Keratinocyte (primary cell): ENCODE measurements at regions not wholly inside any gene's neighbourhood (a gene's known extent, or its start where the extent isn't known, plus 50 kb on each side); places are given as distances from the start of the nearest gene placed in this dataset.

Experiments used
- DNase-seq: peaks from one replicate; pipeline ENCODE4 v3.0.0-alpha.2; 2011; ENCODE audit warnings: low read depth, missing footprints, low spot score
- FAIRE-seq: peaks from 2 replicates; lab custom pipeline; 2011; peaks lifted over from hg19 to GRCh38; lab: Jason Lieb, UNC
- H2AFZ ChIP-seq: 2 replicates; pipeline ENCODE4 v1.6.0; 2012; ENCODE audit warnings: low read length, control low read depth, inconsistent platforms; ENCODE audit not compliant: control insufficient read depth
- H3K27ac ChIP-seq: 2 replicates; pipeline ENCODE4 v1.5.1; 2011; ENCODE audit warnings: low read length; ENCODE audit not compliant: control insufficient read depth, insufficient read depth
- H3K27me3 ChIP-seq: 3 replicates; pipeline ENCODE4 v1.6.0; 2011; ENCODE audit warnings: low read length; ENCODE audit not compliant: control insufficient read depth, insufficient read depth; ENCODE audit errors: extremely low read depth
- H3K36me3 ChIP-seq, 2 experiments: 2 replicates in 1 of 2; 3 replicates in 1 of 2; pipeline ENCODE4 v1.5.1; 2011; ENCODE audit warnings: low read length in 2 of 2, mild to moderate bottlenecking in 1 of 2; ENCODE audit not compliant: control insufficient read depth in 2 of 2, insufficient read depth in 2 of 2; ENCODE audit errors: extremely low read depth in 1 of 2
- H3K4me1 ChIP-seq: 3 replicates; pipeline ENCODE4 v1.5.1; 2011; ENCODE audit warnings: low read length; ENCODE audit not compliant: control insufficient read depth, insufficient read depth; ENCODE audit errors: extremely low read depth
- H3K4me2 ChIP-seq: 3 replicates; pipeline ENCODE4 v1.6.0; 2011; ENCODE audit warnings: low read depth, low read length; ENCODE audit not compliant: control insufficient read depth, insufficient read depth; ENCODE audit errors: extremely low read depth
- H3K4me3 ChIP-seq, 3 experiments: fragments of 200-600 bp in 1 of 3; sonication (generic) in 1 of 3; 2 replicates in 2 of 3; 3 replicates in 1 of 3; pipeline ENCODE4 v1.5.1; 2011 to 2016; ENCODE audit warnings: low read length in 3 of 3, mild to moderate bottlenecking in 3 of 3, control low read depth in 2 of 3, inconsistent platforms in 1 of 3, low read depth in 1 of 3, mixed read lengths in 1 of 3, mixed run types in 1 of 3, moderate library complexity in 1 of 3; ENCODE audit not compliant: control insufficient read depth in 2 of 3, insufficient read depth in 2 of 3; ENCODE audit errors: extremely low read depth in 1 of 3
- H3K79me2 ChIP-seq: 2 replicates; pipeline ENCODE4 v1.6.0; 2012; ENCODE audit warnings: low read length; ENCODE audit not compliant: control insufficient read depth, insufficient read depth
- H3K9ac ChIP-seq: 3 replicates; pipeline ENCODE4 v1.6.0; 2011; ENCODE audit warnings: low read length; ENCODE audit not compliant: control insufficient read depth, insufficient read depth; ENCODE audit errors: extremely low read depth
- H3K9me1 ChIP-seq: 3 replicates; pipeline ENCODE4 v1.6.0; 2011; ENCODE audit warnings: low read length; ENCODE audit not compliant: control insufficient read depth, insufficient read depth; ENCODE audit errors: extremely low read depth
- H3K9me3 ChIP-seq: 2 replicates; pipeline ENCODE4 v1.5.1; 2012; ENCODE audit warnings: low read depth, low read length; ENCODE audit not compliant: control insufficient read depth
- H4K20me1 ChIP-seq: 3 replicates; pipeline ENCODE4 v1.6.0; 2011; ENCODE audit warnings: low read length; ENCODE audit not compliant: control insufficient read depth, insufficient read depth; ENCODE audit errors: extremely low read depth
- EZH2 ChIP-seq: IDR thresholded peaks from one replicate; pipeline ENCODE4 v1.6.1; 2012; ENCODE audit warnings: inconsistent platforms, mild to moderate bottlenecking, low read length, moderate library complexity
- dilution Hi-C: fragments of 300-500 bp; cut with MboI; formaldehyde crosslinking; loops from one replicate; pipeline ENCODE4 v1.7.0; 2020; ENCODE audit warnings: low sequenced_read_pairs; ENCODE audit not compliant: extremely low pct_ligation_motif_present
- TF ChIP-seq, protein P1 (sequence below), 3 experiments: IDR thresholded peaks in 1 of 3; conservative IDR thresholded peaks in 1 of 3; optimal IDR thresholded peaks in 1 of 3; 2 replicates in 2 of 3; 3 replicates in 1 of 3; pipeline versions ENCODE3 to v1.5.1; 2011; ENCODE audit warnings: low read length in 3 of 3, mild to moderate bottlenecking in 3 of 3, moderate library complexity in 2 of 3, control low read depth in 1 of 3, inconsistent platforms in 1 of 3; ENCODE audit not compliant: insufficient read depth in 2 of 3; ENCODE audit errors: extremely low read depth in 1 of 3

GRCh38 chr12:126469211-126469610, 1404.0 kb downstream of the AACS start:
- dilution Hi-C loops, result no loop called here

GRCh38 chr12:126474703-126475102, 1409.5 kb downstream of the AACS start:
- no peak for DNase-seq
- peaks cover 4% of the 10 kb centered on the region for H3K9me3 ChIP-seq
- no peaks in the 10 kb centered on the region for H3K36me3 ChIP-seq
- FAIRE-seq, result no peak
- no peaks in the 10 kb centered on the region for H3K4me1 ChIP-seq
- dilution Hi-C loops, result no loop called here
- no peak overlapping the region for H3K9ac ChIP-seq
- no peaks in the 10 kb centered on the region for H3K9me1 ChIP-seq
- H3K27me3 ChIP-seq, result no peaks in the 10 kb centered on the region
- H3K79me2 ChIP-seq, result no peaks in the 10 kb centered on the region
- H3K4me3 ChIP-seq, result no peak overlapping the region
- H2AFZ ChIP-seq, result no peak overlapping the region
- no peak overlapping the region for H3K27ac ChIP-seq
- H4K20me1 ChIP-seq, result no peaks in the 10 kb centered on the region
- no peak for TF ChIP-seq EZH2
- TF ChIP-seq, protein P1, sequence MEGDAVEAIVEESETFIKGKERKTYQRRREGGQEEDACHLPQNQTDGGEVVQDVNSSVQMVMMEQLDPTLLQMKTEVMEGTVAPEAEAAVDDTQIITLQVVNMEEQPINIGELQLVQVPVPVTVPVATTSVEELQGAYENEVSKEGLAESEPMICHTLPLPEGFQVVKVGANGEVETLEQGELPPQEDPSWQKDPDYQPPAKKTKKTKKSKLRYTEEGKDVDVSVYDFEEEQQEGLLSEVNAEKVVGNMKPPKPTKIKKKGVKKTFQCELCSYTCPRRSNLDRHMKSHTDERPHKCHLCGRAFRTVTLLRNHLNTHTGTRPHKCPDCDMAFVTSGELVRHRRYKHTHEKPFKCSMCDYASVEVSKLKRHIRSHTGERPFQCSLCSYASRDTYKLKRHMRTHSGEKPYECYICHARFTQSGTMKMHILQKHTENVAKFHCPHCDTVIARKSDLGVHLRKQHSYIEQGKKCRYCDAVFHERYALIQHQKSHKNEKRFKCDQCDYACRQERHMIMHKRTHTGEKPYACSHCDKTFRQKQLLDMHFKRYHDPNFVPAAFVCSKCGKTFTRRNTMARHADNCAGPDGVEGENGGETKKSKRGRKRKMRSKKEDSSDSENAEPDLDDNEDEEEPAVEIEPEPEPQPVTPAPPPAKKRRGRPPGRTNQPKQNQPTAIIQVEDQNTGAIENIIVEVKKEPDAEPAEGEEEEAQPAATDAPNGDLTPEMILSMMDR (optimal IDR thresholded peaks at IDR 0.05 in 1 of 3, IDR thresholded peaks at IDR 0.05 in 1 of 3, conservative IDR thresholded peaks at IDR 0.05 in 1 of 3; ENCODE audit: extremely low read depth in 1 of 3, insufficient read depth in 2 of 3, low read length in 3 of 3), result no peak
- H3K4me2 ChIP-seq, result no peak overlapping the region

More at GRCh38 chr12:126469211-126469610, 1404.0 kb downstream of the AACS start:
- no peak for TF ChIP-seq EZH2
- TF ChIP-seq, protein P1 (optimal IDR thresholded peaks at IDR 0.05 in 1 of 3, IDR thresholded peaks at IDR 0.05 in 1 of 3, conservative IDR thresholded peaks at IDR 0.05 in 1 of 3; ENCODE audit: extremely low read depth in 1 of 3, insufficient read depth in 2 of 3, low read length in 3 of 3), result no peak
- no peak for FAIRE-seq
- Histone ChIP-seq H3K4me2 (no peak overlapping the region), H3K9me1 (no peaks in the 10 kb centered on the region), H4K20me1 (no peaks in the 10 kb centered on the region), H3K27me3 (no peaks in the 10 kb centered on the region), H3K9me3 (no peaks in the 10 kb centered on the region), H3K4me1 (no peaks in the 10 kb centered on the region), H3K79me2 (no peaks in the 10 kb centered on the region), H3K36me3 (no peaks in the 10 kb centered on the region), H2AFZ (no peak overlapping the region), H3K4me3 (no peak overlapping the region), H3K27ac (no peak overlapping the region), H3K9ac (no peak overlapping the region)
- DNase-seq, result no peak
